Neural cell (in vitro differentiated cells): ENCODE measurements at regions not wholly inside any gene's neighbourhood (a gene's known extent, or its start where the extent isn't known, plus 50 kb on each side); places are given as distances from the start of the nearest gene placed in this dataset.

Source experiments
- H2AFZ ChIP-seq: fragments of 200-600, 300-800 bp; sonication (generic), shearing (Covaris generic); 2 replicates; pipeline ENCODE4 v1.6.0; 2014; ENCODE audit warnings: low read depth, mild to moderate bottlenecking, antibody characterized with exemption, low read length, moderate library complexity
- H3F3A ChIP-seq: fragments of 200-600 bp; shearing (Covaris generic); 2 replicates; pipeline ENCODE4 v1.6.1; 2016; ENCODE audit warnings: mild to moderate bottlenecking, moderate library complexity, mixed read lengths, antibody characterized with exemption, low read length; ENCODE audit not compliant: insufficient read depth, poor library complexity, severe bottlenecking
- H3K27ac ChIP-seq: fragments of 200-600, 300-800 bp; sonication (generic), shearing (Covaris generic); 2 replicates; pipeline ENCODE4 v1.5.1; 2014; ENCODE audit warnings: mild to moderate bottlenecking, low read length, moderate library complexity
- H3K27me3 ChIP-seq: fragments of 300-800, 200-600 bp; sonication (generic), shearing (Covaris generic); 2 replicates; pipeline ENCODE4 v1.6.0; 2014; ENCODE audit warnings: mild to moderate bottlenecking, low read depth, low read length, moderate library complexity; ENCODE audit not compliant: insufficient read depth
- H3K36me3 ChIP-seq: fragments of 300-800, 200-600 bp; sonication (generic), shearing (Covaris generic); 2 replicates; pipeline ENCODE4 v1.5.1; 2014; ENCODE audit warnings: mild to moderate bottlenecking, antibody characterized with exemption, low read length, moderate library complexity; ENCODE audit not compliant: insufficient read depth
- H3K4me2 ChIP-seq: fragments of 300-800, 200-600 bp; sonication (generic), shearing (Covaris generic); 2 replicates; pipeline ENCODE4 v1.6.0; 2014; ENCODE audit warnings: mild to moderate bottlenecking, low read length
- H3K4me3 ChIP-seq: fragments of 300-800, 200-600 bp; sonication (generic), shearing (Covaris generic); 2 replicates; pipeline ENCODE4 v1.5.1; 2014; ENCODE audit warnings: mild to moderate bottlenecking, low read length, moderate library complexity
- H3K79me2 ChIP-seq: fragments of 200-600 bp; shearing (Covaris generic); replicated peaks from 2 replicates; pipeline ENCODE4 v1.6.0; 2014; ENCODE audit warnings: mild to moderate bottlenecking, low read length, moderate library complexity; ENCODE audit not compliant: insufficient read depth
- H3K9ac ChIP-seq: fragments of 300-800, 200-600 bp; sonication (generic), shearing (Covaris generic); 2 replicates; pipeline ENCODE4 v1.6.1; 2016; ENCODE audit warnings: mild to moderate bottlenecking, low read length, mixed read lengths
- H3K9me2 ChIP-seq: fragments of 200-600 bp; shearing (Covaris generic); 2 replicates; pipeline ENCODE4 v1.6.1; 2016; ENCODE audit warnings: mild to moderate bottlenecking, low read length, mixed read lengths; ENCODE audit not compliant: insufficient read depth
- H3K9me3 ChIP-seq: fragments of 200-600, 300-800 bp; sonication (generic), shearing (Covaris generic); 2 replicates; pipeline ENCODE4 v1.6.1; 2016; ENCODE audit warnings: mild to moderate bottlenecking, mixed run types, low read length, moderate library complexity, mixed read lengths
- H4K20me1 ChIP-seq: fragments of 200-600 bp; shearing (Covaris generic); 2 replicates; pipeline ENCODE4 v1.6.1; 2016; ENCODE audit warnings: mild to moderate bottlenecking, mixed run types; ENCODE audit not compliant: insufficient read depth
- EZH2 ChIP-seq: fragments of 200-600, 300-800 bp; shearing (Covaris generic), sonication (generic); IDR thresholded peaks from 2 replicates; pipeline ENCODE4 v1.6.1; 2014; ENCODE audit warnings: antibody characterized with exemption, low read length, borderline replicate concordance, mild to moderate bottlenecking; ENCODE audit not compliant: insufficient read depth, poor library complexity, severe bottlenecking
- MXI1 ChIP-seq: fragments of 450-650 bp; conservative IDR thresholded peaks from 2 replicates; pipeline ENCODE4 v1.6.1; 2014; ENCODE audit warnings: antibody characterized with exemption, mild to moderate bottlenecking; ENCODE audit not compliant: poor library complexity, severe bottlenecking
- POLR2AphosphoS5 ChIP-seq: IDR thresholded peaks from 2 replicates; pipeline ENCODE4 v1.6.1; 2012
- RAD21 ChIP-seq: fragments of 450-650 bp; conservative IDR thresholded peaks from 2 replicates; pipeline ENCODE4 v1.6.1; 2014; ENCODE audit warnings: antibody characterized with exemption, mild to moderate bottlenecking, moderate library complexity
- TF ChIP-seq, protein P1 (sequence below): fragments of 450-650 bp; IDR thresholded peaks from 2 replicates; pipeline ENCODE4 v1.5.1; 2014; ENCODE audit warnings: antibody characterized with exemption, mild to moderate bottlenecking, moderate library complexity; ENCODE audit not compliant: poor library complexity, severe bottlenecking
- TF ChIP-seq, protein P2 (sequence below): IDR thresholded peaks from 2 replicates; pipeline ENCODE4 v1.6.1; 2012; ENCODE audit warnings: borderline replicate concordance

DNA sequence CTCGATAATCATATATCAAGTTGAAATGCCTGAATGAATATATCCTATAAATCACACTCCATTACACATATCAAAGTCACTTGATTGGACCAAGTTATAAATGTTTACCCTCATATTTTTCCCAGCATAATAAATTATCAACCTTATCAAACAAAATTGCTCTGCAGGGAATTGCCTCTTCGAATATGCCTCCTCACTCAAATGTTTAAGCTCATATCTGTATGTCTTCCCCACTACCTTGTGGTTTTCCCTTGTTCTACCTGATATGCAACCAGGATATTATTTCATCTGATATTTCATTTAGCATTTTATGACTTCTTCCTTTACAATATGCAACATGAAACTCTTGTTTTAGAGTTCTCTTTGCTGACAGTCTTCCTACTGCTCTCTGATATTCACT lies 226.4 kb downstream of the RASSF9 start:
- H4K20me1 ChIP-seq, result no peaks in the 10 kb centered on the region
- no peak overlapping the region for H3K4me3 ChIP-seq
- peak overlapping the region; percentile 16 for H3K4me2 ChIP-seq
- no peaks in the 10 kb centered on the region for H3K9me2 ChIP-seq
- no peak overlapping the region for H3K27ac ChIP-seq
- H3K9ac ChIP-seq, result no peak overlapping the region
- no peaks in the 10 kb centered on the region for H3K9me3 ChIP-seq
- no peaks in the 10 kb centered on the region for H3K79me2 ChIP-seq
- H3F3A ChIP-seq, result no peaks in the 10 kb centered on the region
- TF ChIP-seq RAD21 (no peak), EZH2 (no peak), POLR2AphosphoS5 (no peak)
- TF ChIP-seq, protein P1, sequence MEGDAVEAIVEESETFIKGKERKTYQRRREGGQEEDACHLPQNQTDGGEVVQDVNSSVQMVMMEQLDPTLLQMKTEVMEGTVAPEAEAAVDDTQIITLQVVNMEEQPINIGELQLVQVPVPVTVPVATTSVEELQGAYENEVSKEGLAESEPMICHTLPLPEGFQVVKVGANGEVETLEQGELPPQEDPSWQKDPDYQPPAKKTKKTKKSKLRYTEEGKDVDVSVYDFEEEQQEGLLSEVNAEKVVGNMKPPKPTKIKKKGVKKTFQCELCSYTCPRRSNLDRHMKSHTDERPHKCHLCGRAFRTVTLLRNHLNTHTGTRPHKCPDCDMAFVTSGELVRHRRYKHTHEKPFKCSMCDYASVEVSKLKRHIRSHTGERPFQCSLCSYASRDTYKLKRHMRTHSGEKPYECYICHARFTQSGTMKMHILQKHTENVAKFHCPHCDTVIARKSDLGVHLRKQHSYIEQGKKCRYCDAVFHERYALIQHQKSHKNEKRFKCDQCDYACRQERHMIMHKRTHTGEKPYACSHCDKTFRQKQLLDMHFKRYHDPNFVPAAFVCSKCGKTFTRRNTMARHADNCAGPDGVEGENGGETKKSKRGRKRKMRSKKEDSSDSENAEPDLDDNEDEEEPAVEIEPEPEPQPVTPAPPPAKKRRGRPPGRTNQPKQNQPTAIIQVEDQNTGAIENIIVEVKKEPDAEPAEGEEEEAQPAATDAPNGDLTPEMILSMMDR, result no peak
- TF ChIP-seq, protein P2, sequence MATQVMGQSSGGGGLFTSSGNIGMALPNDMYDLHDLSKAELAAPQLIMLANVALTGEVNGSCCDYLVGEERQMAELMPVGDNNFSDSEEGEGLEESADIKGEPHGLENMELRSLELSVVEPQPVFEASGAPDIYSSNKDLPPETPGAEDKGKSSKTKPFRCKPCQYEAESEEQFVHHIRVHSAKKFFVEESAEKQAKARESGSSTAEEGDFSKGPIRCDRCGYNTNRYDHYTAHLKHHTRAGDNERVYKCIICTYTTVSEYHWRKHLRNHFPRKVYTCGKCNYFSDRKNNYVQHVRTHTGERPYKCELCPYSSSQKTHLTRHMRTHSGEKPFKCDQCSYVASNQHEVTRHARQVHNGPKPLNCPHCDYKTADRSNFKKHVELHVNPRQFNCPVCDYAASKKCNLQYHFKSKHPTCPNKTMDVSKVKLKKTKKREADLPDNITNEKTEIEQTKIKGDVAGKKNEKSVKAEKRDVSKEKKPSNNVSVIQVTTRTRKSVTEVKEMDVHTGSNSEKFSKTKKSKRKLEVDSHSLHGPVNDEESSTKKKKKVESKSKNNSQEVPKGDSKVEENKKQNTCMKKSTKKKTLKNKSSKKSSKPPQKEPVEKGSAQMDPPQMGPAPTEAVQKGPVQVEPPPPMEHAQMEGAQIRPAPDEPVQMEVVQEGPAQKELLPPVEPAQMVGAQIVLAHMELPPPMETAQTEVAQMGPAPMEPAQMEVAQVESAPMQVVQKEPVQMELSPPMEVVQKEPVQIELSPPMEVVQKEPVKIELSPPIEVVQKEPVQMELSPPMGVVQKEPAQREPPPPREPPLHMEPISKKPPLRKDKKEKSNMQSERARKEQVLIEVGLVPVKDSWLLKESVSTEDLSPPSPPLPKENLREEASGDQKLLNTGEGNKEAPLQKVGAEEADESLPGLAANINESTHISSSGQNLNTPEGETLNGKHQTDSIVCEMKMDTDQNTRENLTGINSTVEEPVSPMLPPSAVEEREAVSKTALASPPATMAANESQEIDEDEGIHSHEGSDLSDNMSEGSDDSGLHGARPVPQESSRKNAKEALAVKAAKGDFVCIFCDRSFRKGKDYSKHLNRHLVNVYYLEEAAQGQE, result no peak
- no peak overlapping the region for H2AFZ ChIP-seq
- H3K27me3 ChIP-seq, result no peaks in the 10 kb centered on the region
- no peaks in the 10 kb centered on the region for H3K36me3 ChIP-seq

DNA sequence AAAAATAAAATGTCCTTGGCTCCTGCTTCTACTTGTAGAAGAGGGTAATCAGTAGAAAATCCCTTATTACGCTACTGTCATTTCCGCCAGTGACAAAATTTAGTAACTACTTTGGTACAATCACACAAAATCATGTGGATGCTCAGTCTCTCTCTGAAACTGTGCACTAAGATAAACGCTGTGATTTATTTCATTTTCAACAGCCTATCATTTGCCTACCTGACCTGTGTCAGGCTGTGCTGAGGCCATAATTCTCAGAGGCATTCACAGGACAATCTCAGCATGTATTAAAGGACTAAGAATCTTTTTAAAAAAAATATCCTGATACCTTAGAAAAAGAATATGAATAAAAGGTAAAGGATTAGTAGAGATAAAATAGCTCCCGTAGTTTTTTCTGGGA lies 226.0 kb downstream of the RASSF9 start:
- Histone ChIP-seq H3K4me3 (no peak overlapping the region), H3K9me2 (no peaks in the 10 kb centered on the region), H4K20me1 (no peaks in the 10 kb centered on the region), H3K36me3 (no peaks in the 10 kb centered on the region), H3K4me2 (peak overlapping the region; percentile 16), H3K9ac (no peak overlapping the region), H3K9me3 (no peaks in the 10 kb centered on the region), H2AFZ (no peak overlapping the region), H3F3A (no peaks in the 10 kb centered on the region), H3K27me3 (no peaks in the 10 kb centered on the region), H3K79me2 (no peaks in the 10 kb centered on the region), H3K27ac (no peak overlapping the region)
- TF ChIP-seq MXI1 (no peak), POLR2AphosphoS5 (peak; percentile 46), RAD21 (no peak)
- TF ChIP-seq, protein P2, result no peak
